OCI-LY3 (cell line): ENCODE measurements at regions not wholly inside any gene's neighbourhood (a gene's known extent, or its start where the extent isn't known, plus 50 kb on each side); places are given as distances from the start of the nearest gene placed in this dataset.
"Not testable (repeated sequence)": the region's sequence is repeated elsewhere in the genome, so short reads cannot be mapped to it uniquely, and the experiment has no call there.

ENCODE experiments used
- H2AFZ ChIP-seq: fragments of 200-600, 300-600 bp; shearing (Covaris generic); 2 replicates; pipeline ENCODE4 v1.6.0; 2014; ENCODE audit warnings: antibody characterized with exemption, low read depth, low read length
- H3K27ac ChIP-seq: fragments of 200-600, 300-600 bp; sonication (generic); 2 replicates; pipeline ENCODE4 v1.5.1; 2014; ENCODE audit warnings: mild to moderate bottlenecking, low read length, moderate library complexity, mixed read lengths
- H3K27me3 ChIP-seq: fragments of 200-600, 300-600 bp; sonication (generic); 2 replicates; pipeline ENCODE4 v1.6.1; 2014; ENCODE audit warnings: low read depth, low read length, mixed read lengths
- H3K36me3 ChIP-seq: fragments of 200-600, 300-600 bp; sonication (generic); replicated peaks from 2 replicates; pipeline ENCODE3; 2014; ENCODE audit warnings: low read depth, low read length, mixed read lengths
- H3K4me1 ChIP-seq: fragments of 300-600, 200-600 bp; sonication (generic); 2 replicates; pipeline ENCODE4 v1.6.1; 2014; ENCODE audit warnings: low read length, mixed read lengths
- H3K4me2 ChIP-seq: fragments of 200-600, 300-600 bp; sonication (generic); 2 replicates; pipeline ENCODE4 v1.6.1; 2014; ENCODE audit warnings: low read length, mixed read lengths
- H3K4me3 ChIP-seq: fragments of 300-600, 200-600 bp; sonication (generic); 2 replicates; pipeline ENCODE4 v1.5.1; 2014; ENCODE audit warnings: antibody characterized with exemption, mild to moderate bottlenecking, low read length, moderate library complexity
- H3K79me2 ChIP-seq: fragments of 300-600, 200-600 bp; shearing (Covaris generic); 2 replicates; pipeline ENCODE4 v1.6.1; 2014; ENCODE audit warnings: mild to moderate bottlenecking, low read length, mixed read lengths
- H3K9ac ChIP-seq: fragments of 300-600, 200-600 bp; shearing (Covaris generic); 2 replicates; pipeline ENCODE4 v1.6.0; 2014; ENCODE audit warnings: mild to moderate bottlenecking, low read length, moderate library complexity
- H3K9me3 ChIP-seq: fragments of 200-600, 300-600 bp; shearing (Covaris generic); 2 replicates; pipeline ENCODE4 v1.6.1; 2014; ENCODE audit warnings: low read length, mixed read lengths; ENCODE audit not compliant: insufficient read depth
- H4K20me1 ChIP-seq: fragments of 200-600, 300-600 bp; sonication (generic); 2 replicates; pipeline ENCODE4 v1.6.1; 2016; ENCODE audit warnings: low read length, mixed read lengths; ENCODE audit not compliant: insufficient read depth
- EZH2phosphoT487 ChIP-seq: fragments of 200-600 bp; shearing (Covaris generic); IDR thresholded peaks from 2 replicates; pipeline ENCODE4 v1.6.1; 2018; ENCODE audit warnings: antibody characterized with exemption, mixed run types, low read depth
- TF ChIP-seq, protein P1 (sequence below): fragments of 200-600, 300-600 bp; sonication (generic); IDR thresholded peaks from 2 replicates; pipeline ENCODE4 v1.5.1; 2014; ENCODE audit warnings: antibody characterized with exemption, low read length, low read depth

- no peaks in the 10 kb centered on the region for H3K27me3 ChIP-seq
- TF ChIP-seq EZH2phosphoT487, result no peak
- TF ChIP-seq, protein P1, sequence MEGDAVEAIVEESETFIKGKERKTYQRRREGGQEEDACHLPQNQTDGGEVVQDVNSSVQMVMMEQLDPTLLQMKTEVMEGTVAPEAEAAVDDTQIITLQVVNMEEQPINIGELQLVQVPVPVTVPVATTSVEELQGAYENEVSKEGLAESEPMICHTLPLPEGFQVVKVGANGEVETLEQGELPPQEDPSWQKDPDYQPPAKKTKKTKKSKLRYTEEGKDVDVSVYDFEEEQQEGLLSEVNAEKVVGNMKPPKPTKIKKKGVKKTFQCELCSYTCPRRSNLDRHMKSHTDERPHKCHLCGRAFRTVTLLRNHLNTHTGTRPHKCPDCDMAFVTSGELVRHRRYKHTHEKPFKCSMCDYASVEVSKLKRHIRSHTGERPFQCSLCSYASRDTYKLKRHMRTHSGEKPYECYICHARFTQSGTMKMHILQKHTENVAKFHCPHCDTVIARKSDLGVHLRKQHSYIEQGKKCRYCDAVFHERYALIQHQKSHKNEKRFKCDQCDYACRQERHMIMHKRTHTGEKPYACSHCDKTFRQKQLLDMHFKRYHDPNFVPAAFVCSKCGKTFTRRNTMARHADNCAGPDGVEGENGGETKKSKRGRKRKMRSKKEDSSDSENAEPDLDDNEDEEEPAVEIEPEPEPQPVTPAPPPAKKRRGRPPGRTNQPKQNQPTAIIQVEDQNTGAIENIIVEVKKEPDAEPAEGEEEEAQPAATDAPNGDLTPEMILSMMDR, result no peak
Observed at GRCh38 chr2:83191316-83191715, 1267.8 kb downstream of the SUCLG1 start.

GRCh38 chr2:83186105-83186760 is 1272.8 kb downstream of the SUCLG1 start:
- Histone ChIP-seq H3K4me2 (no peak overlapping the region), H2AFZ (no peak overlapping the region), H3K9me3 (no peaks in the 10 kb centered on the region), H3K79me2 (no peaks in the 10 kb centered on the region), H3K27me3 (no peaks in the 10 kb centered on the region), H3K36me3 (no peaks in the 10 kb centered on the region), H3K27ac (no peak overlapping the region), H3K9ac (no peak overlapping the region), H3K4me3 (no peak overlapping the region), H4K20me1 (no peaks in the 10 kb centered on the region), H3K4me1 (no peaks in the 10 kb centered on the region; the same call in 1 of the 2 replicates)
- no peak for TF ChIP-seq EZH2phosphoT487
- TF ChIP-seq, protein P1, result no peak

More at GRCh38 chr2:83191316-83191715, 1267.8 kb downstream of the SUCLG1 start:
- Histone ChIP-seq H3K9ac (no peak overlapping the region), H3K4me1 (no peaks in the 10 kb centered on the region; the same call in 1 of the 2 replicates), H3K9me3 (no peaks in the 10 kb centered on the region), H3K27ac (no peak overlapping the region), H3K79me2 (no peaks in the 10 kb centered on the region), H3K36me3 (no peaks in the 10 kb centered on the region), H4K20me1 (no peaks in the 10 kb centered on the region), H3K4me3 (no peak overlapping the region), H3K4me2 (no peak overlapping the region), H2AFZ (no peak overlapping the region)

- H3K4me3 ChIP-seq, H3K36me3 ChIP-seq, H3K79me2 ChIP-seq, H2AFZ ChIP-seq, H3K27ac ChIP-seq, H3K9me3 ChIP-seq, H4K20me1 ChIP-seq, H3K4me1 ChIP-seq, H3K9ac ChIP-seq, H3K4me2 ChIP-seq, H3K27me3 ChIP-seq: not testable (repeated sequence)
Observed at GRCh38 chr2:83180862-83181530, 1278.1 kb downstream of the SUCLG1 start.

GRCh38 chr2:83176539-83176938 is 1282.5 kb downstream of the SUCLG1 start:
- Histone ChIP-seq H3K4me2 (no peak overlapping the region), H3K27ac (no peak overlapping the region), H3K9ac (no peak overlapping the region), H3K4me1 (no peaks in the 10 kb centered on the region), H4K20me1 (no peaks in the 10 kb centered on the region), H3K4me3 (no peak overlapping the region), H3K27me3 (no peaks in the 10 kb centered on the region), H3K36me3 (no peaks in the 10 kb centered on the region), H2AFZ (no peak overlapping the region), H3K9me3 (no peaks in the 10 kb centered on the region), H3K79me2 (no peaks in the 10 kb centered on the region)
- TF ChIP-seq, protein P1, result no peak
- TF ChIP-seq EZH2phosphoT487, result no peak
